OCI-LY1 (cell line): ENCODE measurements at regions not wholly inside any gene's neighbourhood (a gene's known extent, or its start where the extent isn't known, plus 50 kb on each side); places are given as distances from the start of the nearest gene placed in this dataset.

Experiments used
- H2AFZ ChIP-seq: fragments of 200-600 bp; sonication (generic), shearing (Covaris generic); 2 replicates; pipeline ENCODE4 v1.6.0; 2014; ENCODE audit warnings: antibody characterized with exemption, mild to moderate bottlenecking, low read length
- H3F3A ChIP-seq: fragments of 200-600 bp; sonication (generic), shearing (Covaris generic); 2 replicates; pipeline ENCODE4 v1.6.0; 2014; ENCODE audit warnings: mild to moderate bottlenecking, antibody characterized with exemption, low read length, moderate library complexity; ENCODE audit not compliant: insufficient read depth
- H3K27ac ChIP-seq: fragments of 200-600 bp; sonication (generic); 2 replicates; pipeline ENCODE4 v1.5.1; 2014; ENCODE audit warnings: low read length, mixed run types, mild to moderate bottlenecking, low read depth; ENCODE audit not compliant: poor library complexity, severe bottlenecking
- H3K27me3 ChIP-seq: fragments of 200-600 bp; sonication (generic); 2 replicates; pipeline ENCODE4 v1.6.0; 2014; ENCODE audit warnings: antibody characterized with exemption, mild to moderate bottlenecking, low read length, moderate library complexity; ENCODE audit not compliant: insufficient read depth
- H3K36me3 ChIP-seq: fragments of 200-600 bp; sonication (generic); 2 replicates; pipeline ENCODE4 v1.6.1; 2014; ENCODE audit warnings: mild to moderate bottlenecking, antibody characterized with exemption, low read length, moderate library complexity, mixed read lengths; ENCODE audit not compliant: insufficient read depth
- H3K4me1 ChIP-seq: fragments of 200-600 bp; sonication (generic); 2 replicates; pipeline ENCODE4 v1.5.1; 2014; ENCODE audit warnings: mild to moderate bottlenecking, low read length, moderate library complexity; ENCODE audit not compliant: insufficient read depth, severe bottlenecking
- H3K4me2 ChIP-seq: fragments of 200-600 bp; sonication (generic), shearing (Covaris generic); 2 replicates; pipeline ENCODE4 v1.6.1; 2014; ENCODE audit warnings: low read length
- H3K4me3 ChIP-seq: fragments of 200-600 bp; sonication (generic); 2 replicates; pipeline ENCODE4 v1.5.1; 2014; ENCODE audit warnings: low read length, low read depth, mild to moderate bottlenecking, mixed read lengths; ENCODE audit not compliant: poor library complexity, severe bottlenecking
- H3K79me2 ChIP-seq: fragments of 200-600 bp; shearing (Covaris generic); 2 replicates; pipeline ENCODE4 v1.6.1; 2016; ENCODE audit warnings: mixed run types, low read length, mixed read lengths; ENCODE audit not compliant: insufficient read depth
- H3K9ac ChIP-seq: fragments of 200-600 bp; sonication (generic), shearing (Covaris generic); 2 replicates; pipeline ENCODE4 v1.6.1; 2014; ENCODE audit warnings: mild to moderate bottlenecking, low read length, mixed read lengths
- H3K9me2 ChIP-seq: fragments of 200-600 bp; sonication (generic), shearing (Covaris generic); 2 replicates; pipeline ENCODE4 v1.6.1; 2014; ENCODE audit warnings: low read depth, mild to moderate bottlenecking, low read length, mixed read lengths
- H3K9me3 ChIP-seq: fragments of 200-600 bp; shearing (Covaris generic); 2 replicates; pipeline ENCODE4 v1.6.1; 2014; ENCODE audit warnings: low read length, mixed read lengths
- H4K20me1 ChIP-seq: fragments of 200-600 bp; sonication (generic), shearing (Covaris generic); 2 replicates; pipeline ENCODE4 v1.6.0; 2016; ENCODE audit warnings: mild to moderate bottlenecking, low read length; ENCODE audit not compliant: insufficient read depth
- CTCF ChIP-seq: fragments of 200-600 bp; sonication (generic), shearing (Covaris generic); IDR thresholded peaks from 2 replicates; pipeline ENCODE4 v1.5.1; 2017; ENCODE audit warnings: mild to moderate bottlenecking, antibody characterized with exemption, low read length, moderate library complexity, mixed read lengths
- EZH2 ChIP-seq: fragments of 200-600 bp; sonication (generic), shearing (Covaris generic); IDR thresholded peaks from 2 replicates; pipeline ENCODE4 v1.8.0; 2017; ENCODE audit warnings: borderline replicate concordance, mixed run types, mild to moderate bottlenecking, antibody characterized with exemption, low read length, moderate library complexity, mixed read lengths

GRCh38 chr11:86891036-86891435, 64.2 kb downstream of the FZD4 start:
- Histone ChIP-seq H2AFZ (no peak overlapping the region), H3K36me3 (no peaks in the 10 kb centered on the region), H3K4me3 (no peak overlapping the region), H4K20me1 (no peaks in the 10 kb centered on the region), H3K9me3 (no peaks in the 10 kb centered on the region), H3K4me2 (no peak overlapping the region), H3K27me3 (no peaks in the 10 kb centered on the region), H3K4me1 (no peaks in the 10 kb centered on the region), H3K9me2 (no peaks in the 10 kb centered on the region), H3F3A (no peaks in the 10 kb centered on the region), H3K27ac (no peak overlapping the region), H3K79me2 (no peaks in the 10 kb centered on the region), H3K9ac (no peak overlapping the region)
- TF ChIP-seq EZH2 (no peak), CTCF (no peak)

- TF ChIP-seq CTCF (no peak), EZH2 (no peak)
- Histone ChIP-seq H3F3A (no peaks in the 10 kb centered on the region), H3K79me2 (no peaks in the 10 kb centered on the region), H3K4me3 (no peak overlapping the region), H3K9me2 (no peaks in the 10 kb centered on the region), H3K4me2 (no peak overlapping the region), H2AFZ (no peak overlapping the region), H3K9me3 (no peaks in the 10 kb centered on the region), H3K4me1 (no peaks in the 10 kb centered on the region), H4K20me1 (no peaks in the 10 kb centered on the region), H3K9ac (no peak overlapping the region), H3K36me3 (no peaks in the 10 kb centered on the region), H3K27ac (no peak overlapping the region), H3K27me3 (no peaks in the 10 kb centered on the region)
Observed at GRCh38 chr11:86893235-86893634, 62.0 kb downstream of the FZD4 start.
